Activated naive CD4-positive, alpha-beta T cell treated with anti-CD3 and anti-CD28 coated beads, Interleukin-2, amount 50 U/mL, for 72 hours (primary cell): ENCODE measurements at regions not wholly inside any gene's neighbourhood (a gene's known extent, or its start where the extent isn't known, plus 50 kb on each side); places are given as distances from the start of the nearest gene placed in this dataset.

Source experiments
- ATAC-seq, 2 donors: fragments of 150-1000 bp; cut with Tn5 transposase; 2 replicates each; pipeline ENCODE4 v1.10.0; 2021; ENCODE audit warnings: mild to moderate bottlenecking in 2 of 2, moderate library complexity in 2 of 2
- DNase-seq, 2 donors: peaks; one replicate each; pipeline ENCODE4 v3.0.0; 2021 to 2022; ENCODE audit warnings: low spot score in 2 of 2
- H3K27ac Mint-ChIP-seq, 2 donors: one replicate each; pipeline ENCODE4 v1.8.0; 2022; ENCODE audit warnings: mild to moderate bottlenecking in 2 of 2, mixed read lengths in 2 of 2
- H3K36me3 Mint-ChIP-seq, 2 donors: one replicate each; pipeline ENCODE4 v1.8.0; 2022; ENCODE audit warnings: mixed read lengths in 2 of 2
- H3K9me3 Mint-ChIP-seq, 2 donors: one replicate each; pipeline ENCODE4 v1.8.0; 2022; ENCODE audit warnings: mixed read lengths in 2 of 2

DNA sequence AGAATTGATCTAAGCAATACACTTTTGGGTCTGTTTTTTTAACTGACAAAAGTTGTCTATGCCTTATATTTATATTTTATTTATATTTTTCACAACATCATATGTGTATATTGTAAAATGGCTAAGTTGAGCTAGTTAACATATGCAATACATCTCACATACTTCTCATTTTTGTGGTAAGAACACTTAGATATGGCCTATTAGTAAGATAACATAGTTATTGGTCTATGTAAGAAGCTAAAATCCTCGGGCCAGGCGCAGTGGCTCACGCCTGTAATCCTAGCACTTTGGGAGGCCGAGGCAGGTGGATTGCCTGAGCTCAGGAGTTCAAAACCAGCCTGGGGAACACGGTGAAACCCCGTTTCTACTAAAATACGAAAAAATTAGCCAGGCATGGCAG is 275.6 kb upstream of the ID2 start:
- H3K36me3 Mint-ChIP-seq: peaks cover 0 to 6% of the 10 kb centered on the region in 2 donors
- peaks cover 0 to 4% of the 10 kb centered on the region in 2 donors for H3K9me3 Mint-ChIP-seq
- no peak for ATAC-seq
- no peak for DNase-seq
- no peak overlapping the region for H3K27ac Mint-ChIP-seq

GRCh38 chr2:8407332-8407731 is 274.5 kb upstream of the ID2 start:
- Mint-ChIP-seq H3K9me3 (peaks cover 0 to 4% of the 10 kb centered on the region in 2 donors), H3K27ac (peak overlapping the region in 1 of 2 donors; percentile 56), H3K36me3 (peaks cover 0 to 6% of the 10 kb centered on the region in 2 donors)
- DNase-seq: no peak
- no peak for ATAC-seq

- DNase-seq: peak; percentile 63 to 80
- H3K36me3 Mint-ChIP-seq: peaks cover 0 to 6% of the 10 kb centered on the region in 2 donors
- H3K9me3 Mint-ChIP-seq: peaks cover 0 to 4% of the 10 kb centered on the region in 2 donors
- peak overlapping the region; percentile 1 to 85 for H3K27ac Mint-ChIP-seq
- peak; percentile 95 to 96 for ATAC-seq
Observed at GRCh38 chr2:8408560-8409460, 273.0 kb upstream of the ID2 start.

- Mint-ChIP-seq H3K9me3 (no peaks in the 10 kb centered on the region), H3K36me3 (peaks cover 0 to 6% of the 10 kb centered on the region in 2 donors), H3K27ac (peak overlapping the region; percentile 1 to 85)
- DNase-seq: no peak
- ATAC-seq: no peak
Observed at GRCh38 chr2:8409461-8410260, 272.2 kb upstream of the ID2 start.

DNA sequence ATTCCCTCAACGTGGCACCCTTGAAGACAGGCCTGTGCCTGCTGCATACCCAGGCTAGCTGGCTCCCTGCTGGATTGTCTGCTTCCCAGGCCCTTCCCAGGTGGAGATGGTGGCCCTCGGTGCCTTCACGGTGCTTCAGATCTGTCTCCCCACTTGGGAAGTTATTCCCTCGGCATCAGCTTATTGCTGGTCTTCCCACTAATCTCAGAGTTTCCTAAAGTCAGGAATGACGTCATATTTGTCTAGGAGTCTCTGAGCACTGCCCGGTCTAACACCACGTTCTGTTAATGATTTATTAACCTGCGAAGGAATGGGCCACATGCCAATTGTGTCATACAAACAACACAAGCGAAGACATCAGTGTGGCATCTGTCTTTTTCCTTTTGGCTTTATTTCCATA is 269.8 kb upstream of the ID2 start:
- H3K36me3 Mint-ChIP-seq: no peaks in the 10 kb centered on the region
- ATAC-seq: no peak
- H3K27ac Mint-ChIP-seq: no peak overlapping the region
- no peak for DNase-seq
- H3K9me3 Mint-ChIP-seq: no peaks in the 10 kb centered on the region

GRCh38 chr2:8412586-8412985 is 269.3 kb upstream of the ID2 start:
- H3K27ac Mint-ChIP-seq: no peak overlapping the region
- ATAC-seq (no peak), DNase-seq (no peak)
- no peaks in the 10 kb centered on the region for H3K36me3 Mint-ChIP-seq
- H3K9me3 Mint-ChIP-seq: no peaks in the 10 kb centered on the region

DNA sequence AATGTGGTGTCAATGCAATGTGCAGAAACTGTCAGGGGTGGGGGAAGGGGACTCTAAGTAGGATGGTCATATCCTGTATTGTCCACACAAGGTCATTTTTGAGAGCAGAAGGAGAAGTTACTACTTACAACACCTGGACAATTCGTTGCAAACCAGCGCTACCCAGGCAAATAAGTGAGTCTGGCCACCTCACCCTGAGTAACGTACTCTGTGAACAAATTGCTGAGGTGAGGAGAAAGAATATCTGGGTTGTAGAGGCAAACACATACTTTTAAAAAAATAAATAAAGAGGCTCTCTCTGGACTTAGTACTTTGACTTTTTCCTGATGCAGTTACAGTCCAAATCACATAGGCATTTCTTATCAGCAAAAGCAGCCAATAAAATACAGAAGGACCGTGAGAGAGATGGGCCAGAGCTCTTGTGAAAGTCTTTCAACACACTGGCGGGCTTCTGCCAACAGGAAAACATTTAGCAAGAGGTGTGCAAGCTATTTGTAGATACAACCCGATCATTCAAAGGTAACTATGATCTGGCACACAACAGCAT is 268.2 kb upstream of the ID2 start:
- Mint-ChIP-seq H3K9me3 (no peaks in the 10 kb centered on the region), H3K36me3 (no peaks in the 10 kb centered on the region), H3K27ac (no peak overlapping the region)
- no peak for ATAC-seq
- DNase-seq: no peak

GRCh38 chr2:8414946-8415879 is 266.6 kb upstream of the ID2 start:
- Mint-ChIP-seq H3K36me3 (no peaks in the 10 kb centered on the region), H3K27ac (no peak overlapping the region), H3K9me3 (peaks cover 0 to 4% of the 10 kb centered on the region in 2 donors)
- ATAC-seq (no peak), DNase-seq (no peak)

- no peaks in the 10 kb centered on the region for H3K36me3 Mint-ChIP-seq
- peaks cover 0 to 4% of the 10 kb centered on the region in 2 donors for H3K9me3 Mint-ChIP-seq
- no peak overlapping the region for H3K27ac Mint-ChIP-seq
- no peak for DNase-seq
- no peak for ATAC-seq
Observed at GRCh38 chr2:8416001-8416571, 265.8 kb upstream of the ID2 start.

DNA sequence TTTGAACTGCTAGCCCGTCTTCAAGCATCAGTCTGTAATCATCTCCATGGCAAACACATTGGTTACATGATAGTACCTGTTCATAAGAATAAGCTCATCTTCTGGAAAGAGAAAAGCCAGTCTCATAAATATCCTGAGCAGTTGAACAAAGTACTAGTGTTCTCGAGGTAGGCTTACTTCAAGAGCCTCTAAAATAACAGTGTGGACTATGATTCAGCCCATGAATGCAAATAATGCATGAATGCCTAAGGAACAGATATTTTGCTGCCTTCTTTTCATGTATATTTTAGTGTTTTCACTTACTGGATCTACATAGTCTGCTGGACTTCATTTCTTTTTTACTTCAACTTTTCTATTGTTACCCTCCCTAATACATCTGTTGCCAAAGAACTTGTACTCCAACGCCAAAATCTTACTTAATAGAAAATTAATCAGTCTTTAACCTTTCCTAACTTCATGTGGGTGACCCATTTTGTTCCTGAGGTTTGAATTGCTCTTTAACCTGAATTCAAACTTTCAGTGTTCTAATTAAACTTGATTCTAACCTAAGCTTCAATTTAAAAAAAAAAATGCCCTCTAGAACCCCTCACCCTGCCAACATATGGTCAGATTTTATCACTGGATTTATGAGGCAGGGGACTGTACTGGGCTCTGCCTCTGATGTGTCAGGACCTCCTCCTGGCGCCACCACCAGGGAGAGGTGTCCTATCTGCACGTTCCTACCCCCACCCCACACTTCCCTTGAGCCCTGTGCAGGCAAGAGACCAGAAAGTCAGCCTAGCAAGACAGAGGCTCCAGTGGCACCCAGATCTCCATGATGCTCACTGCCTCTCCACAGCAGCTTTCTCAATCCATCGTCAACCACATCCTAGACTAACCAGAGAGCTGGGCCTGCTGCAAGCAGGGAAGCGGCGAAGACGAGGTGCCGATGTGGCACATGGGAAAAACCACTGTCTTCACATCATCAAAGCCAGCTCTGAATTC is 264.7 kb upstream of the ID2 start:
- no peak overlapping the region for H3K27ac Mint-ChIP-seq
- no peak for ATAC-seq
- H3K36me3 Mint-ChIP-seq: no peaks in the 10 kb centered on the region
- DNase-seq: no peak
- H3K9me3 Mint-ChIP-seq: peaks cover 0 to 4% of the 10 kb centered on the region in 2 donors

- ATAC-seq (no peak), DNase-seq (no peak)
- H3K27ac Mint-ChIP-seq: no peak overlapping the region
- peaks cover 0 to 4% of the 10 kb centered on the region in 2 donors for H3K9me3 Mint-ChIP-seq
- H3K36me3 Mint-ChIP-seq: no peaks in the 10 kb centered on the region
Observed at GRCh38 chr2:8418721-8419120, 263.1 kb upstream of the ID2 start.

DNA sequence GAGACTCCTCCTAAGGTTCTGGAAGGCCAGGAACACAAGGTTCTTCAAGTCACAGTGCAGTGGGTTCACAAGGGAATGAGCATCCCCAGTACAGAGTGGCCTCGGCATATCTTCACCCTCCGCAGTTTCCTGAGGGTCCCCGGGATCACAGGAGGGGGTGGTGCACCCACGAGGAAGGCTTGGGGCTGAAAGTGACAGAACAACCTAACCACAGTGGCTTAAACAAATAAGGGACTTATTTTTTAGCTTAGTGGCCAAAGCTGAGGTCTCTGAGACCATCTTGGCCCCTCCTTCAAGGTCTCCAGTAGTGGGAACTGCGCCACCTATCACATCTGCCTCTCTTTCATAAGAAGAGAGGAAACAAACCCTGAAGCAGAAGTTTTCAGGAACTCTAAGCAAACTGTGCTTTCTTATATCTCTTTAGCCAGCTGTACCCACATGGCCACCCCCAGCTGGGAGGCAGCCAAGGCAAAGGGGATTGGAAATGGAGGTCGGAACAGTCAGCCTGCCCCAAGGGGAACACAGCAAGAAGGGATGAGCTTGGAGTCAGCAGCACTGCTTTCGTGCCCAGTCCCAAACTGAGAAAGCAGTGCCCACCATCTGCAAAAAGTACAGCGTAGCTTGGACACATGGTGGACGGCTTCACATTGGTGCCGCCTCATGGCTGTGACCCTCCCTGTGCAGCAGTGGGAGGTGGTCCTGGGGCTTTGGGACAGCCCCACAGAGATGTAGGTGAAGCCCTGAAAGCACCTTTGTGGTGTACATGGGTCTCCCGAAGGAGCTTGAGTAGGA is 260.0 kb upstream of the ID2 start:
- peak overlapping the region in 1 of 2 donors; percentile 22 for H3K27ac Mint-ChIP-seq
- DNase-seq: no peak
- no peak for ATAC-seq
- peaks cover 0 to 4% of the 10 kb centered on the region in 2 donors for H3K9me3 Mint-ChIP-seq
- no peaks in the 10 kb centered on the region for H3K36me3 Mint-ChIP-seq

DNA sequence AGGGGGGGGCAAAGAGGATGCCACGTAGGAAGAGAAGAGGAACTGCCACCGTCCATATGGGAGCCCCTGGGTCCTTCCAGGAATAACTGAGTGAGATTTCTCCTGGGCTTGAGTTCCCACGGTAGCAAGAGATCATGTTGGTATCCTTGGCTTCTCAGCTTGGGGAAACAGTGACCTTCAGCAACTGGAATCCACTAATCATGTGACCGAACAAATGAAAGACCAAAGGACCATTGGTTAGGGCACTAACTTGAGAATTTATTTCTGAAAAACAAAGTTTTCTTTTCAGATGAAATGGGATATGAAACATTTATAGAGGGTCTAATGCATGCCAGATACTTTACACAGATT is 259.4 kb upstream of the ID2 start:
- peak overlapping the region in 1 of 2 donors; percentile 22 for H3K27ac Mint-ChIP-seq
- no peak for ATAC-seq
- H3K36me3 Mint-ChIP-seq: no peaks in the 10 kb centered on the region
- DNase-seq: no peak
- H3K9me3 Mint-ChIP-seq: peaks cover 0 to 4% of the 10 kb centered on the region in 2 donors
